ENCODE measurements at regions not wholly inside any gene's neighbourhood (a gene's known extent, or its start where the extent isn't known, plus 50 kb on each side); places are given as distances from the start of the nearest gene placed in this dataset.

GRCh38 chr4:101708293-101709039, 82.1 kb upstream of the BANK1 start:
- TF ChIP-seq CTCF (IDR thresholded peaks at IDR 0.05; ENCODE audit: borderline replicate concordance, insufficient read depth, low read depth, low read length): no peak
- H3K4me3 ChIP-seq (ENCODE audit: low read depth, low read length): no peak overlapping the region

- no peak for TF ChIP-seq CTCF (IDR thresholded peaks at IDR 0.05; ENCODE audit: borderline replicate concordance, insufficient read depth, low read depth, low read length)
- no peak overlapping the region for H3K4me3 ChIP-seq (ENCODE audit: low read depth, low read length)
Observed at GRCh38 chr4:101707596-101707995, 82.9 kb upstream of the BANK1 start.

GRCh38 chr4:101706535-101707057, 83.9 kb upstream of the BANK1 start:
- no peak overlapping the region for H3K4me3 ChIP-seq (ENCODE audit: low read depth, low read length)
- TF ChIP-seq CTCF (IDR thresholded peaks at IDR 0.05; ENCODE audit: borderline replicate concordance, insufficient read depth, low read depth, low read length): no peak

GRCh38 chr4:101701551-101701950, 89.0 kb upstream of the BANK1 start:
- no peak for TF ChIP-seq CTCF (IDR thresholded peaks at IDR 0.05; ENCODE audit: borderline replicate concordance, insufficient read depth, low read depth, low read length)
- H3K4me3 ChIP-seq (ENCODE audit: low read depth, low read length): no peak overlapping the region

- TF ChIP-seq CTCF (IDR thresholded peaks at IDR 0.05; ENCODE audit: borderline replicate concordance, insufficient read depth, low read depth, low read length): no peak
- H3K4me3 ChIP-seq (ENCODE audit: low read depth, low read length): no peak overlapping the region
Observed at GRCh38 chr4:101699441-101700124, 90.9 kb upstream of the BANK1 start.

- H3K4me3 ChIP-seq (ENCODE audit: low read depth, low read length): no peak overlapping the region
- TF ChIP-seq CTCF (IDR thresholded peaks at IDR 0.05; ENCODE audit: borderline replicate concordance, insufficient read depth, low read depth, low read length): no peak
Observed at GRCh38 chr4:101697266-101697665, 93.3 kb upstream of the BANK1 start.

Measured in GM12875 (cell line).